Left lung (tissue), 4 donors: ENCODE measurements at regions not wholly inside any gene's neighbourhood (a gene's known extent, or its start where the extent isn't known, plus 50 kb on each side); places are given as distances from the start of the nearest gene placed in this dataset.

ENCODE experiments used
- ATAC-seq: fragments of 200-7000 bp; cut with Tn5 transposase; one replicate; pipeline ENCODE4 v1.9.1; 2020; ENCODE audit warnings: moderate library complexity
- DNase-seq, 4 donors: peaks; one replicate each; pipeline ENCODE4 v3.0.0-alpha.2; 2013 to 2020
- H3K27ac ChIP-seq, 2 donors: fragments of 200-600 bp; sonication (generic) in 1 of 2; one replicate each; pipeline versions ENCODE4 v1.5.0 to v1.8.0; 2020 to 2021
- H3K27me3 ChIP-seq, 2 donors: fragments of 200-600 bp; sonication (generic) in 1 of 2; one replicate each; pipeline versions ENCODE4 v1.5.0 to v1.8.0; 2020 to 2021
- H3K36me3 ChIP-seq, 2 donors: fragments of 200-600 bp; sonication (generic) in 1 of 2; one replicate each; pipeline versions ENCODE4 v1.5.0 to v1.8.0; 2020 to 2021
- H3K4me1 ChIP-seq, 2 donors: fragments of 200-600 bp; one replicate each; pipeline ENCODE4 v1.8.0; 2021
- H3K4me3 ChIP-seq, 2 donors: fragments of 200-600 bp; sonication (generic) in 1 of 2; one replicate each; pipeline versions ENCODE4 v1.5.0 to v1.8.0; 2020 to 2021; ENCODE audit warnings: mild to moderate bottlenecking in 1 of 2
- H3K9me3 ChIP-seq, 2 donors: fragments of 200-600 bp; sonication (generic) in 1 of 2; one replicate each; pipeline versions ENCODE4 v1.5.0 to v1.8.0; 2020 to 2021
- CTCF ChIP-seq, 2 donors: fragments of 200-600 bp; sonication (generic) in 1 of 2; IDR thresholded peaks; one replicate each; pipeline versions ENCODE4 v1.5.0 to v1.8.0; 2021; ENCODE audit warnings: antibody characterized with exemption in 2 of 2
- intact Hi-C, 2 donors: fragments of 100-400 bp; cut with DNase I; formaldehyde crosslinking; loops; one replicate each; pipeline versions ENCODE4 v1.11.2 to v1.14.2; 2022
- donor health status: DM: no; HTN: yes; CAD: no.
- donor health status: DM: no; HTN: no; CAD: no.

- ATAC-seq (no peak), DNase-seq (no peak)
- Histone ChIP-seq H3K27me3 (no peaks in the 10 kb centered on the region), H3K27ac (no peak overlapping the region), H3K9me3 (peaks cover 0 to 3% of the 10 kb centered on the region in 2 donors), H3K4me1 (no peaks in the 10 kb centered on the region), H3K36me3 (no peaks in the 10 kb centered on the region), H3K4me3 (no peak overlapping the region)
- no peak for TF ChIP-seq CTCF (IDR thresholded peaks at IDR 0.05)
- intact Hi-C loops, result no loop called here
Observed at GRCh38 chr5:104977529-104977928, 1414.9 kb upstream of the NUDT12 start.

- H3K27me3 ChIP-seq, result no peaks in the 10 kb centered on the region
- TF ChIP-seq CTCF (IDR thresholded peaks at IDR 0.05), result no peak
- H3K9me3 ChIP-seq, result no peaks in the 10 kb centered on the region
- intact Hi-C loops, result no loop called here
- no peaks in the 10 kb centered on the region for H3K4me1 ChIP-seq
- ATAC-seq (no peak), DNase-seq (no peak)
- H3K36me3 ChIP-seq, result no peaks in the 10 kb centered on the region
- H3K4me3 ChIP-seq, result no peak overlapping the region
- H3K27ac ChIP-seq, result no peak overlapping the region
Observed at GRCh38 chr5:104967806-104968410, 1405.3 kb upstream of the NUDT12 start.

GRCh38 chr5:104965006-104965405, 1402.4 kb upstream of the NUDT12 start:
- intact Hi-C loops, result no loop called here
- H3K4me1 ChIP-seq, result no peaks in the 10 kb centered on the region
- no peaks in the 10 kb centered on the region for H3K27me3 ChIP-seq
- DNase-seq, result no peak
- H3K9me3 ChIP-seq, result no peaks in the 10 kb centered on the region
- ATAC-seq, result no peak
- no peak overlapping the region for H3K4me3 ChIP-seq
- H3K36me3 ChIP-seq, result no peaks in the 10 kb centered on the region
- no peak for TF ChIP-seq CTCF (IDR thresholded peaks at IDR 0.05)
- H3K27ac ChIP-seq, result no peak overlapping the region

- DNase-seq (no peak), ATAC-seq (no peak)
- H3K4me3 ChIP-seq, result no peak overlapping the region
- H3K27ac ChIP-seq, result no peak overlapping the region
- no peak for TF ChIP-seq CTCF (IDR thresholded peaks at IDR 0.05)
- peaks cover 0 to 8% of the 10 kb centered on the region in 2 donors for H3K9me3 ChIP-seq
- no peaks in the 10 kb centered on the region for H3K4me1 ChIP-seq
- no peaks in the 10 kb centered on the region for H3K36me3 ChIP-seq
- intact Hi-C loops, result no loop called here
- H3K27me3 ChIP-seq, result no peaks in the 10 kb centered on the region
Observed at GRCh38 chr5:104955479-104955878, 1392.9 kb upstream of the NUDT12 start.

GRCh38 chr5:104952876-104953275, 1390.3 kb upstream of the NUDT12 start:
- no peaks in the 10 kb centered on the region for H3K36me3 ChIP-seq
- intact Hi-C loops, result no loop called here
- H3K4me3 ChIP-seq, result no peak overlapping the region
- H3K4me1 ChIP-seq, result no peaks in the 10 kb centered on the region
- no peaks in the 10 kb centered on the region for H3K27me3 ChIP-seq
- TF ChIP-seq CTCF (IDR thresholded peaks at IDR 0.05), result no peak
- ATAC-seq (no peak), DNase-seq (no peak)
- H3K9me3 ChIP-seq, result peaks cover 0 to 9% of the 10 kb centered on the region in 2 donors
- H3K27ac ChIP-seq, result no peak overlapping the region
